Activated CD8-positive, alpha-beta memory T cell treated with anti-CD3 and anti-CD28 coated beads, Interleukin-2, amount 10 ng/mL, durations not matched to agents 7 days and 5 days (primary cell): ENCODE measurements at regions not wholly inside any gene's neighbourhood (a gene's known extent, or its start where the extent isn't known, plus 50 kb on each side); places are given as distances from the start of the nearest gene placed in this dataset.

Source experiments
- ATAC-seq: fragments of 150-1000 bp; cut with Tn5 transposase; one replicate; pipeline ENCODE4 v1.10.0; 2021; ENCODE audit warnings: moderate library complexity
- CTCF ChIA-PET: fragments of 350-600 bp; sonication (Branson Sonifier 250); formaldehyde crosslinking; loops from one replicate; lab custom pipeline; 2021; ENCODE audit warnings: antibody characterized with exemption; lab: Charles Lee
- DNase-seq: peaks from one replicate; pipeline ENCODE4 v3.0.0-alpha.2; 2020
- H3K27ac Mint-ChIP-seq: one replicate; pipeline ENCODE4 v1.8.0; 2021; ENCODE audit warnings: mild to moderate bottlenecking, mixed read lengths
- H3K27me3 Mint-ChIP-seq: one replicate; pipeline ENCODE4 v1.8.0; 2021; ENCODE audit warnings: mixed read lengths
- H3K36me3 Mint-ChIP-seq: one replicate; pipeline ENCODE4 v1.8.0; 2021; ENCODE audit warnings: mild to moderate bottlenecking, mixed read lengths
- H3K4me1 Mint-ChIP-seq: one replicate; pipeline ENCODE4 v1.8.0; 2021; ENCODE audit warnings: mixed read lengths
- H3K4me3 Mint-ChIP-seq: one replicate; pipeline ENCODE4 v1.8.0; 2021; ENCODE audit warnings: mild to moderate bottlenecking, moderate library complexity, mixed read lengths
- H3K9me3 Mint-ChIP-seq: one replicate; pipeline ENCODE4 v1.8.0; 2022; ENCODE audit warnings: low read depth, mixed read lengths

DNA sequence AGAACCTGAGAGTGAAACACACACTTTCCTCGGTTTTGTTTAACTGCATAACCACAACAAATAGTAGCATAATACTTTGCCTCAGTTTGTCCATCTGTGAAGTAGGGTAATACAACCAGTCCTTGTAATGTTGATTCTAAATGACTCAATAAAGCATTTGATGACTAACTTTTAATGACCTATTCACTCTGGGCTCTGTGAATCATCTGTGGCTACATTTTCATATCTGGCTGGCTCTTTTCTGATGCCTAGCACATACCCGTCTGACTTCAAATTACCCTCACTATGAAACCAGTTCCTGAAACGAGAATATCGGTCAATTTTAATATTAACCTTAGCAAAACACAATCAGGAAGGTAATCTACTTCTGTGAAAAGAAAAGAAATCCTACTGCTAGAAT is 151.0 kb downstream of the SH2D1A start:
- Mint-ChIP-seq H3K4me1 (peaks cover 3% of the 10 kb centered on the region), H3K27ac (no peak overlapping the region), H3K9me3 (no peaks in the 10 kb centered on the region), H3K27me3 (no peaks in the 10 kb centered on the region), H3K4me3 (no peak overlapping the region), H3K36me3 (no peaks in the 10 kb centered on the region)
- no peak for DNase-seq
- ATAC-seq = no peak
- CTCF ChIA-PET = no interaction called here

DNA sequence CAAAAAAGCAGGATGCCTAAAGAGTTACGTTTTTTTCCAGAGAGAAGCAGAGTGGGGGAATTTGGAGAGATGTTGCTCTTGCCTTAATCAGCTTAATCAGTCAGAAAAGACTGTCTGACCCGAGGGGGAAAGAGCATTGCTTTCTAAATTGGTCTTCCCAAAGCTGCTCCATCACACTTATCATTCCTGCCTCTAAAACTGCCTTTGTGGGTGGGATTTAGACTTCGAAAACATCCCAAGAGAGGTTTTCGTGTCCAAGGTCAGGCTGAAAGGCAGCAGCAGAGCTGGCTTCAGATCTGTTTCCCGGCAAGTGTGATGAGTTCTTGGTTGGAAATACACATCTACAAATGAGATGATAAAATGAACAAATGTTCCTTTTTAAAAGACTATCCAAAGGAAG is 155.2 kb downstream of the SH2D1A start:
- no peak for ATAC-seq
- Mint-ChIP-seq H3K4me3 (no peak overlapping the region), H3K36me3 (no peaks in the 10 kb centered on the region), H3K4me1 (peaks cover 3% of the 10 kb centered on the region), H3K27me3 (no peaks in the 10 kb centered on the region), H3K27ac (no peak overlapping the region), H3K9me3 (no peaks in the 10 kb centered on the region)
- CTCF ChIA-PET = no interaction called here
- DNase-seq = no peak

- CTCF ChIA-PET = no interaction called here
- Mint-ChIP-seq H3K9me3 (no peaks in the 10 kb centered on the region), H3K36me3 (no peaks in the 10 kb centered on the region), H3K4me3 (no peak overlapping the region), H3K4me1 (peaks cover 3% of the 10 kb centered on the region), H3K27ac (no peak overlapping the region), H3K27me3 (no peaks in the 10 kb centered on the region)
- ATAC-seq (no peak), DNase-seq (no peak)
These were observed 155.8 kb downstream of the SH2D1A start for GRCh38 chrX:124502166-124502565.

DNA sequence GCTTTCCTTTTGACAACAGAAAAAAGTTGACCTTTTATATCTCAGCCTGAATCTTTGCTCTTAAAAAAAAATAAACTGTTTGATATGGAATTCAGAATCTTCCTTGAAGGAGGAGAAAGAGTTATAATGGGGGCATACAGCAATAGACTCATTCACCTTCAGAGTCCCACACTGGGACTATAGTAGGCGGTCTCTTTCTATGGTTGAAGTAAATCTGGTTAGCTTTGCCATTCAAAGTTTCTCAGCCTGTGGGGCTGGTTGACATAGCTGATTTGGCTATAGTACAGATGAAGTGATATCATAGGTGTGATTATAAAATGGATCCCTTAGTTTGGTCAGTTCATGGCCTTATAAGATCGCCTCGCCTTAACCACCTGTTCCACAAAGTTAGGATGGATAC is 156.2 kb downstream of the SH2D1A start:
- DNase-seq (no peak), ATAC-seq (no peak)
- H3K9me3 Mint-ChIP-seq = no peaks in the 10 kb centered on the region
- no peak overlapping the region for H3K27ac Mint-ChIP-seq
- peaks cover 3% of the 10 kb centered on the region for H3K4me1 Mint-ChIP-seq
- CTCF ChIA-PET = no interaction called here
- H3K27me3 Mint-ChIP-seq = no peaks in the 10 kb centered on the region
- no peak overlapping the region for H3K4me3 Mint-ChIP-seq
- H3K36me3 Mint-ChIP-seq = no peaks in the 10 kb centered on the region

- Mint-ChIP-seq H3K4me3 (no peak overlapping the region), H3K36me3 (no peaks in the 10 kb centered on the region), H3K4me1 (peaks cover 3% of the 10 kb centered on the region), H3K27me3 (no peaks in the 10 kb centered on the region), H3K27ac (no peak overlapping the region), H3K9me3 (no peaks in the 10 kb centered on the region)
- CTCF ChIA-PET = no interaction called here
- DNase-seq (no peak), ATAC-seq (no peak)
These were observed 158.0 kb downstream of the SH2D1A start for GRCh38 chrX:124504111-124504983.

DNA sequence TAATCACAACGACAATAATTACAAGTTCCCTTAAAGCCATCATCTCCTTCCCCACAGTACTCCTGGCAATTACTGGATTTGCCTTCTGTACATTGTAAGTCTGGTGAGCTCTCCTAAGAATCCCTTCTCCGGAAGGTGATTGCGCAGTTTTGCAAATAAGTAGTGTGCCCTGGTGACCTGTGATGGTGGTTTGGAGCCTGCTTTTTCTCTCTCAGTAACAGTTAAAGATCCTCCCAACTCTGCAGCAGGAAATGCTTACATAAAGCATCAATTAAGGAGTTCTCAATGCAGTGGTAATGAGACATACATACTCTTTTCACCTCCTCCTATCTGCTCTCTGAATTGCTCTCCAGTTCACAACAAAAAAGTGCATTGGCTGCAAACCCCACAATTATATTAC is 159.7 kb downstream of the SH2D1A start:
- Mint-ChIP-seq H3K4me3 (no peak overlapping the region), H3K4me1 (peaks cover 3% of the 10 kb centered on the region), H3K9me3 (no peaks in the 10 kb centered on the region), H3K27ac (no peak overlapping the region), H3K27me3 (no peaks in the 10 kb centered on the region), H3K36me3 (no peaks in the 10 kb centered on the region)
- ATAC-seq (no peak), DNase-seq (no peak)
- CTCF ChIA-PET = no interaction called here

GRCh38 chrX:124507246-124507645 is 160.9 kb downstream of the SH2D1A start:
- CTCF ChIA-PET = no interaction called here
- no peak overlapping the region for H3K27ac Mint-ChIP-seq
- no peak for ATAC-seq
- H3K27me3 Mint-ChIP-seq = no peaks in the 10 kb centered on the region
- H3K4me1 Mint-ChIP-seq = no peaks in the 10 kb centered on the region
- no peaks in the 10 kb centered on the region for H3K36me3 Mint-ChIP-seq
- H3K9me3 Mint-ChIP-seq = no peaks in the 10 kb centered on the region
- DNase-seq = no peak
- no peak overlapping the region for H3K4me3 Mint-ChIP-seq

DNA sequence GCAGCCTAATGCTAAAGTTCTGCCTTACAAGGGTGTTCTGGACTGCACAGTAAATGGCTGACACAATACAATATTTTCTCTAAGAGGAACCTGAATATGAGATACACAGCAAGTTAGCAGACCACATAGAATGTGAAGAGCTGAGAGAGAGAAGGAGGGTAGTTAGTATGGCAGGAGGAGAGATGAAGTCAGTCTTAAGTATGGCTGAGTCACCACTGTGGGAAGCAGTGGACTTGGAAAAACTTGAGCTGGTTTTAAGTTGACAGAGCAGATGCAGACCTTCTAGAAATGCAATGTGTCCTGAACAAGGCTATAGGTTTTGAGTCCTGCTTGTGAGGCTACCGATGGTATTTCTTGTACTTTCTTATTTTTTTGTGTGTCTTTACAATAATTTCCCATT is 172.5 kb downstream of the SH2D1A start:
- H3K36me3 Mint-ChIP-seq = no peaks in the 10 kb centered on the region
- H3K27me3 Mint-ChIP-seq = no peaks in the 10 kb centered on the region
- CTCF ChIA-PET = no interaction called here
- no peaks in the 10 kb centered on the region for H3K9me3 Mint-ChIP-seq
- no peak overlapping the region for H3K4me3 Mint-ChIP-seq
- no peak for ATAC-seq
- no peak for DNase-seq
- H3K27ac Mint-ChIP-seq = no peak overlapping the region
- no peaks in the 10 kb centered on the region for H3K4me1 Mint-ChIP-seq

DNA sequence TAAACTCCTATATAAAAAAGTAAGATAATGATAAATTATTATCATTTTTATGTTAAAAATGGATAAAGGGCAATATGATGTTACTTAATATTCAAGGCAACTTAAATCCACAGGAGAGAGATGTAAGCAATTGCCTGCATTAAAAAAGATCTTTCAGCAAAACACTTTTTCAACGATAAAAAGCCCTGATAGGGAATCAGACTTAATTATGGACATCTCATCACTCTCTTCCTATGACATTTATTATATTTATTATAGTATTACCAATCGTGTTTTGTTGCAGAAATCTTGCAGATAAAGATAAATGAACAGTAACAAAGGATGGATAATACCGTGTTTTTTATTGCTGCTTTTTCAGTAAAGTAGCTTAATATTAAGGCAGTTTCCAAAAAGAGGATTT is 178.5 kb downstream of the SH2D1A start:
- DNase-seq (no peak), ATAC-seq (no peak)
- H3K27ac Mint-ChIP-seq = no peak overlapping the region
- CTCF ChIA-PET = no interaction called here
- no peaks in the 10 kb centered on the region for H3K4me1 Mint-ChIP-seq
- no peaks in the 10 kb centered on the region for H3K9me3 Mint-ChIP-seq
- H3K36me3 Mint-ChIP-seq = no peaks in the 10 kb centered on the region
- no peak overlapping the region for H3K4me3 Mint-ChIP-seq
- no peaks in the 10 kb centered on the region for H3K27me3 Mint-ChIP-seq

GRCh38 chrX:124529786-124530185 is 183.4 kb downstream of the SH2D1A start:
- H3K4me3 Mint-ChIP-seq = no peak overlapping the region
- no peaks in the 10 kb centered on the region for H3K36me3 Mint-ChIP-seq
- no peaks in the 10 kb centered on the region for H3K27me3 Mint-ChIP-seq
- no peak overlapping the region for H3K27ac Mint-ChIP-seq
- no peaks in the 10 kb centered on the region for H3K9me3 Mint-ChIP-seq
- CTCF ChIA-PET = no interaction called here
- ATAC-seq = no peak
- H3K4me1 Mint-ChIP-seq = no peaks in the 10 kb centered on the region
- DNase-seq = no peak

DNA sequence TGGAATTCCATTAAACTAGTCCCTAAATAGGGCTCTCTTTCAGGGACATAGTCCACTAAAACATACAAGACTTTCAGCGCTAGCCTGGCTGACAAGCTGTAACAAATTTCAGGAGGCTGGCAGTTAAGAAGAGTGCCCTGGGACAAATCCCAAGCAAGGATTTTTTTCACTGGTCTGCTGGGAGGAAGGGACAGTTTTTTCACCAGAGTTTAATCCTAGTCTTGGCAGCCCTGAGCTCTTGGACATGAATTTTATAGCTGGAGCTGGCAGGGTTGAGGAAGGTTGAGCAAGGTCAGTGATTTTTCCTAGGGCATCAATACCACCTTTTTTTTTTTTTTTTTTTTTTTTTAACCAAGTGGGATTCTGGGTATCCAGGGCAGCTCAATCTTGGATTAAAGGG is 184.4 kb downstream of the SH2D1A start:
- DNase-seq (no peak), ATAC-seq (no peak)
- Mint-ChIP-seq H3K36me3 (no peaks in the 10 kb centered on the region), H3K27ac (no peak overlapping the region), H3K4me3 (no peak overlapping the region), H3K27me3 (no peaks in the 10 kb centered on the region), H3K9me3 (no peaks in the 10 kb centered on the region), H3K4me1 (no peaks in the 10 kb centered on the region)
- CTCF ChIA-PET = no interaction called here

- H3K27me3 Mint-ChIP-seq = no peaks in the 10 kb centered on the region
- H3K36me3 Mint-ChIP-seq = no peaks in the 10 kb centered on the region
- H3K27ac Mint-ChIP-seq = no peak overlapping the region
- DNase-seq (no peak), ATAC-seq (no peak)
- no peaks in the 10 kb centered on the region for H3K9me3 Mint-ChIP-seq
- CTCF ChIA-PET = no interaction called here
- H3K4me1 Mint-ChIP-seq = no peaks in the 10 kb centered on the region
- no peak overlapping the region for H3K4me3 Mint-ChIP-seq
These were observed 188.2 kb downstream of the SH2D1A start for GRCh38 chrX:124534536-124534935.

DNA sequence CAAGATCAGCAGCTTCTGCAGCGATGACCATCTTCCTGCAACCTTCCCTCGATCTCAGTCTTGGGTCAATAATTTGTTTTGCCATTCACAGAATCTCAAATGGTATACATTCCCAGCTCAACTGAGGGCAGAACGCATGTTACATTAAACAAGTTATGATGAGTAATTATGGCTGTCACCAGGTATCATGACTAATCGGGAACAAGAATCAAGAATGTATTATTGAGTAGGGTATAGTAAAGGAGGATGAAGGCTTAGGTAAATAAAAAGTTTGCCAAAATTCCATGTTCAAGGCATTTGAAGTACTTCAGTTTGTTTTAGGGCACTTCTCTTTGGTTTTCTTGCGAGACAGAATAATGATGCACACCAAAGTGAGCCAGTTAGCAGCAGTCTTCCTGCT is 194.1 kb downstream of the SH2D1A start:
- H3K27me3 Mint-ChIP-seq = no peaks in the 10 kb centered on the region
- no peak overlapping the region for H3K4me3 Mint-ChIP-seq
- H3K4me1 Mint-ChIP-seq = no peaks in the 10 kb centered on the region
- CTCF ChIA-PET = no interaction called here
- no peak for ATAC-seq
- H3K27ac Mint-ChIP-seq = no peak overlapping the region
- H3K36me3 Mint-ChIP-seq = no peaks in the 10 kb centered on the region
- DNase-seq = no peak
- no peaks in the 10 kb centered on the region for H3K9me3 Mint-ChIP-seq

GRCh38 chrX:124548571-124548970 is 202.2 kb downstream of the SH2D1A start:
- no peaks in the 10 kb centered on the region for H3K36me3 Mint-ChIP-seq
- DNase-seq (no peak), ATAC-seq (no peak)
- no peaks in the 10 kb centered on the region for H3K4me1 Mint-ChIP-seq
- CTCF ChIA-PET = interaction anchor here (0.6 kb wide), 1 partner anchor 557 kb away, joined by 3 read pairs; no protein-coding TSS in a partner anchor
- H3K4me3 Mint-ChIP-seq = no peak overlapping the region
- H3K27ac Mint-ChIP-seq = no peak overlapping the region
- no peaks in the 10 kb centered on the region for H3K27me3 Mint-ChIP-seq
- no peaks in the 10 kb centered on the region for H3K9me3 Mint-ChIP-seq
